HG02763 (cell line): ENCODE measurements at regions not wholly inside any gene's neighbourhood (a gene's known extent, or its start where the extent isn't known, plus 50 kb on each side); places are given as distances from the start of the nearest gene placed in this dataset.

Source experiments
- ATAC-seq: cut with Tn5 transposase; IDR thresholded peaks from one replicate; pipeline ENCODE4 v1.9.1; 2021; ENCODE audit warnings: mild to moderate bottlenecking, moderate library complexity; ENCODE audit not compliant: unreplicated experiment

DNA sequence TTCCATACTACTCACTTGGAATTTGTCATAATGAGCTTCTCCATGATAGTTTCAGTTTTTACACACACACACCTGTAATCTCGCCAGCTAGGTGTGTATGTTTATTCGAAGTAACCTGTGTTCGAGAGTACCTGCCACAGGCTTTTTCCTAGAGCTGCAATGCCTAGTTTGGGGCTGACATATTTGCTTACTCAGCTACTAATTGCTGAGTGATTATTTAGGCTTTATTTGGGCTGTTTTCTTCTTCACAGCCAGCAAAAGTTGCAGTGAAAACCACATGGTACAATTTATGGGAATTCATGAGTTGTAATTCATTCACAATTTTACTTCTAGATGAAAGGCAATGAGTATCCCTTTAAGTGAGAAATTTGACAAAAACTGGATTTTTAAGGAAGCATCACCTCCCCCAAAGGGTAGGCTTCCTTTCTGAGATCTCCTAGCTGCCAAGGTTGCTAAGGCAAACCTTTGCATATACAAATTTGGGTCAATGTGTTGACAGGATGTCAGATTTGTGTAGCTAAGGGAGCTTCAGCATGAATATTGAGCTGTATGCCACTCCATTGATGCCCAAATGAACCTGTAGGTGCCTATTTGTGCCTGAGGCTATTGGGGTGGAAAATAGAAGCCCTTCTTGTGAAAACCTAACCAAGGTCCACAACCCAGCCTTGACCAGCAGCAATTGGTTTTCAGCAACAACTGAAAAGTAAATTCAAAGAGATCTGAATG, 108.7 kb upstream of the OTX2 start:
- ATAC-seq = no peak

DNA sequence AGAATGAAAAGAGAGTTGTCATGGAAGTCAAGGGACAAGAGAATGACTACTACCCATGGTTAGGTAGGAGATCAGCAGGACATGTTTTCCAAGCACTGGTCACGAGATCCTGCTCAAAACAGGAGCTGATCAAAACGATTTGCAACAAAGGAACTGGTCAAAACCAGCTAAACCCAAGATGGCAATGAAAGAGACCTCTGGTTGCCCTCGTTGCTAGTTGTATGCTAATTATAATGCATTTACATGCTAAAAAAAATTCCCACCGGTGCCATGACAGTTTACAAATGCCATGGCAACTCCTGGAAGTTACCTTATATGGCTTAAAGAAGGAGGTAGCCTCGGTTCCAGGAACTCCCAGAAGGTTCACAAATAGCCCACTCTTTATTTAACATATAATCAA, 95.0 kb upstream of the OTX2 start:
- ATAC-seq = no peak

DNA sequence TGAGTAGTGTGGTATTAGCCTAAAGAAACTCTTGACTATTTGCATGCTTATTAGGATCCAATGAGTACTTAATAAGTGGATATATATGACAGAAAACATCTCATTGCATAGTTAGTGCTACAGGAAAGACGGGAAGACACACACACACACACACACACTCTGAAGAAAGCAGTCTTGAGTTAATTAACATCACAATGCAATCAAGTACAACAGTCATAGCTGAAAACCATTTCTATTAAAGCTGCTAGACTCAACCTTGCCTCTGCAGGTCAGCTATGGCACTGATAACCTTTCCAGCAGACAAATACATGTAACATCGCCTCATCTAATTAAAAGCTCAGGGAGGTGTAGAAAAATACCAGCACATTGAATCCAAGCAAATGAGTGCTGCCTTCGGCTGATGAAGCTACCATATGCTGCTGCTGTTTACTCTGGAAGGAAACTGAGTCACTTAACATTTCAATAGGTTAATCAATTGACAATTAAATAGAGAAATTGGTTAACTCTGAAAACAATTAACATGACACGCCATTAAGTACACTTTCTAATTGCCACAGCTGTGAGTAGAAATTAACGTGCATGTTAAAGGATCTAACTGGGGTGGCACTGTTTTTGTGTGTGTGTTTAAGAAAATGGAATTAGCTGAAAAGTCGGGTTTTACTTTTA, 93.2 kb upstream of the OTX2 start:
- ATAC-seq = no peak

DNA sequence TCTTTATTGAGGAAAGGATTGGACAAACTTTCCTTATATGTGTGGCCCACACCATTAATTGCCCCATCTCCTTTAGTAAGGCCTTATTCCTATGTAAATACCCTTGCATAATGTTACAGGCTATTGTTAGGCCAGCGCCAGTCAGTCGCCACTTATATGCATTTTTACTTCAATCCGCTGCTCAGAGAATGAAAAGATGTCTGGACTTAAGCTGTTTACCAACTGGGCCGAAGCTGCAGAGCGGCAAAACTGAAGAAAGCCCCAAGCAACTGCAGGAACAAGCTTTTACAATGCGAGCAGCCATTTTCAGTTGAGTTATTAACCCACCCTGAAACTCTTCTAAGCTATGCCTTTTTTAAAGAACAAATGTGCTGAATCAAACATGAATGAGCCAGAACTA, 92.1 kb upstream of the OTX2 start:
- ATAC-seq = no peak

DNA sequence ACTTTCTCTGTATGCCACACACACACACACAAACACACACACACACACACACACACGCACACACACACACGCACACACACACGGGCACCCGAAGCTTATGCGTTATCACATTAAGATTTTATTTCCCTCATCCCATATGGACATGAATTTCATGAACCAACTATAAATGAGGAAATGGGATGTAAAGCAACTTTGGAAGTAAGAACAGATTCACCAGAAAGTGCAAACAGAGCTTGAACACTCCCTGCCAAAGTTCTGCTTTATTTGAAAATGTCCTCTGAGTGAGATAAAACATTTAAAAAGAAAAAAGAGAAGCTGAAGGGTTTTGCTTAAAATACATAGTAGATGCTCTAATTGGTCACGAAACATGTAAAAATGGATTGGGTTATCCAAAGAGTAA, 90.4 kb upstream of the OTX2 start:
- ATAC-seq = no peak

DNA sequence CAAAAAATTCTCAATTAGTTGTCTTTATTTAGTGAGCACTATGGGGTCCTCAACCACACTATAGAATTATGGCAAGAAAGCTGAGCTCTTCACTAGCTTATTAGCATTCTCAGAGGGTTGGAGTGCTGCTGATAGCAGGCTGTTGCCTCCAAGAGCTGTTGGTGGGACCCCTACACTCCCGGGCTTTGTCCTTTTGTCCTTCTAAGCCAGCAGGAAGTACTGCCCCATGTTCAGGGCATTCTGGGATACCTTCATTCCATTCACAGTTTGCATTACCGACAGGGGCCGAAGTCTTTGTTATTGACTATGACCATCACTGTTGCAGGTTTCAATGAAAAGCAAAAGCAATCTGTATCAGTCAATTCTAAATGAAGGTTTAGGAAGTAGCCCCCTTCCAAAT, 89.5 kb upstream of the OTX2 start:
- ATAC-seq = no peak

DNA sequence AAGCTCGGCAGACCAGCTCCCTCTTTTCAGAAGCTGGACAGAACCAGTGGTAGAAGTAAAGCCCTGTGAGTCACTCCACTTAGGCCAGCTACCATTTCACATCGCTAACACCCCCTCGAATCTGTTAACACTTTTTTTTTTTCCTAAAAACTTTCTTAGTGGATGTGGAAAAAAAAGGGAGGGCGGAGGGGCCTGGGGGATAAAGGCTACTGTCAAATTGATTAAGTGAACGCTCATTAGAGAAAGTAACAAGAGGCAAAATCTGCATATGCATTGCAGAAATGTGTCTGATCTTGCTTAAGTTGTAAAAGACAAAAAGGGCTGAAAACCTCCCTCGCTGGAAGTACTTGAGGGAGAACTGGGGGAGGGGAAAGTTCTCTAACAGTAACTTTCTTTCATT, 86.6 kb upstream of the OTX2 start:
- no peak for ATAC-seq

DNA sequence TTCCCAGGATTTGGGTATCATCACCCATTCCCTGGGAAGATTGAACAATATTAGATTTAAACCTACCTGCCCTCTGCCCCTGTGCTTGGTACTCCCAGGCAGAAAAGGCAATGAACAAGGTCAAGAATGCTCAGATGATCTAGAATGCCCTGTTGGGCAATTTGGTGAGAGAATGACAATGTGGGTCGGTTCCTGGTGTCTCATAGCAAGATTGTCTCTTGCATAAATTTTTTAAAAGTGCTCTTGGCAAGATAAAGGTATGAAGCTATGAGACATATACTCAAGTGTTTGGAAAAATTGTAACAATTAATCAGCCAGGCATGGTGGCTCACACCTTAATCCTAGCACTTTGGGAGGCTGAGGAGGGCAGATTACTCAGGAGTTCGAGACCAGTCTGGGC, 86.0 kb upstream of the OTX2 start:
- ATAC-seq = no peak

DNA sequence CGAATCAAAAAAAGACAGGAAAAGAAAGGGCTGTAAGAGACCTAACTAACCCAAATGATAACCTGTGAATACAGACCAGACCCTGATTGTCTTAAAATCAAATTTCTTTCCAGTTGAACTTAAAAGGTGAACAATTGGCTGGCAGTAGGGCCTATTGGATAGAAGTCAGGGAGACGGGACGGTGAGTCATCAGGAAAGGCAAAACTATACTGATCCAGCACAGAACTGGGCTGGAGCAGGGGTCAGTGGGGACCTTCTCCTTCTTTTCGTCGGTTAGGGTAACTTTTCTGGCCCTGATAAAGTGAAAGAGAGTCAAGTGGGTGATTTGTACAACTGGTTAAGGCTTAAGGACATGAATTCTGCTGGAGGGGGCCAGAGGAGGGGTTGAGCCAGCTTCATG, 84.9 kb upstream of the OTX2 start:
- no peak for ATAC-seq

DNA sequence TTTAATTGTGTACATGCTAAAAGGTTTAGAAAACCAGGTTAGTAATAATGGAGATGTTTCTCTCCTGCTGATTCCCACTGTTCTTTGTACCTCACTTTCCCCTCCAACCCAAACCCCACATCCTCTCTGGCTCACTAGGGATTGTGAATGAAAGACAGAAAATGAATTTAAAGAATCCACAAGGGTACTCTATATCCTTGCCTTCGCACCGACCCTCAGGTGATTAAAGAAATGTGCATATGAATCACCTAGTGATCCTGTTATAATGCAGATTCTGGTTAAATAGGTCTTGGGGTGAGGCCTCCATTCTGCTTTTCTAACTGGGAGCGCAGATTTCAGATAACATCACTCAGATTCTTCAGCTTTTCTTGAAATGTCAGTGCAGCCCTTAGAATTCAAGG, 84.3 kb upstream of the OTX2 start:
- ATAC-seq = no peak

DNA sequence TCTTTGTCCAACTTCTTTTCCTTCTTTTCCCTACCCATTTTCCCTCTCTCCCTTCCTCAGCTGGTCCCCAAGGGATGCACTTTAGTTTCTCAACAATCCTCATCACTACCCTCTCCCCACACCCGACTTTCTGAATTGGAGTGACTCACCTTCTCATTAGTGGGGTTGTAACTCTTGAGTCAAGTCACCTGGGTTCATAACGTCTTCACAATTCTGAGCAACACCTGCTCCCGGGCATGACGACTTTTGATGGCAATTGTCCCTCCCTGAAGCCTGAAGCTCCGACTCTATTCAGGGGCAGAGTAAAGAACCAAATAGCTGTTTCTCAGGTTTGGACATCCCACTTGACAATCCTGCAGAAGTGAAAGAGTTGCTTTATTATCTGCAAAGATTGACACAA, 82.7 kb upstream of the OTX2 start:
- ATAC-seq = no peak

DNA sequence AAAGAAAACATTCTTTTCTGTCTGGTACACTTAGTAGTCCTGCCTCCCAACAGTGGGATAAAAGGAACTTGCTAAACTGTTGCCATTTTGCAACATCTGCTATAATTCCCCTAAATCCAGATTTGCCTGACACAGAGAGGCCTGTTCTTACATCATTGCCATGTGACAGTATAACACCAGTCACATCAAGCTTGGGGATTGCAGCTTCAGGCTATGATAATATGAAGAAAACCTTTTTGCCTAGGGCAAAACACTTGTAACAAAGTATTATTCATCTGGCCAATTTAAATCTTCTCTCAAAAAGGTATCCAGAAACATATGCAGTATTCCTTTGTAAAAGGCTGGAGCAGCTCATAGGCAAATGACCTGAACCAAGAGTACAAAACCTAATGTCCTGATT, 80.9 kb upstream of the OTX2 start:
- no peak for ATAC-seq

DNA sequence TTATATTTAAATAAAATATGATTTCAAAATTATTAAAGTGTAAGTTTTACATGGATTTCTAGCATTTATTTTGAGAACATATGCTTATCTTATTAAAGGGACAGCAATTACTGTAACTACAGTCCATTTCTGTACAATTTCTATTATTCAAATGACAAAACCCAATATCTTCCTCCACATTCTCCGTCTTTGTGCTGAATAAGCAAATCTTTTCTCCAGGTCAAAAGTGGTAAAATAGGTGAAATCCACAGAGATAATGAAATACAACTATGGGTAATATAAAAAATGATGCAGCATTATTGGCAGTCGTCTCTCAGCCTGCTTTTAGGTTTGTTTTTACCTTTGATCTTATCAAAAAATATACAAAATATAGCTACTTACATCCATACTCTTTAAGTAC, 79.4 kb upstream of the OTX2 start:
- no peak for ATAC-seq

DNA sequence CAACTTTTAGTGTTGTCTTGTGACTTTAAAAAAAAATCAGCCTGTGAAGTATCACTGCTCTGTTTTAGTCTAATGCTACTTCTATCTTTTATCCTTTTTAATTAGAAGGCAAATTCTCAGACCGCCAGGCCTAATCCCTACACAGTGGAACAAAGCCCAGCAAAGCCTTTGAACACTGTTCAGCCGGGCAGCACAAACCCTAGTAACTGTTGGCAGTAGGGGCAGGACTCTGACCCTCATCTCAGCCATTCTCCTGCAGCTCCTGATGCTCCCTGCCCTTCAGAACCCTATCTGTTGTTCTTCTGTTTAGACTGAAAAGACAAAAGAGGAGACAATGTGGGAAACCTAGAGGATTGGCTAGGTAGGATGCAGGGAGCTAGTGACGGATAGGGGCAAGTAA, 78.0 kb upstream of the OTX2 start:
- ATAC-seq = no peak

DNA sequence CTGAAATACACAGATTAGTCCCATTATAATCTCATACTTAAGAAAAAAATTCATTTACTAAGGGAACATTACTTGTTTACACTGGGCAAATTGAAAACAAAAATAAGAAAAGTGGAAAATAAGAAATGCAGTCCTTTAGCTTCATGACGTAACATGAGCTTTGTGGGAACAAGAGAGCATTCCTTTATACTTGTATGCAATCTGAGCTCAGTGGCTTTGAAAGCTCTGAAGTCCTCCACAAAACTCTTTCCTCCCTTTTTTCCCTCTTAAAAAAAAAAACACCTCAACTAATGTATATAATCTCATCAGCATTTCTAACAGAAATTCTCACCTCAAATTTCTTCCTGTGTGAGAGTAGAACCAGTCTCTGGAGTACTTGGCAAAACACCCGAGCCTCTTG, 76.9 kb upstream of the OTX2 start:
- no peak for ATAC-seq

DNA sequence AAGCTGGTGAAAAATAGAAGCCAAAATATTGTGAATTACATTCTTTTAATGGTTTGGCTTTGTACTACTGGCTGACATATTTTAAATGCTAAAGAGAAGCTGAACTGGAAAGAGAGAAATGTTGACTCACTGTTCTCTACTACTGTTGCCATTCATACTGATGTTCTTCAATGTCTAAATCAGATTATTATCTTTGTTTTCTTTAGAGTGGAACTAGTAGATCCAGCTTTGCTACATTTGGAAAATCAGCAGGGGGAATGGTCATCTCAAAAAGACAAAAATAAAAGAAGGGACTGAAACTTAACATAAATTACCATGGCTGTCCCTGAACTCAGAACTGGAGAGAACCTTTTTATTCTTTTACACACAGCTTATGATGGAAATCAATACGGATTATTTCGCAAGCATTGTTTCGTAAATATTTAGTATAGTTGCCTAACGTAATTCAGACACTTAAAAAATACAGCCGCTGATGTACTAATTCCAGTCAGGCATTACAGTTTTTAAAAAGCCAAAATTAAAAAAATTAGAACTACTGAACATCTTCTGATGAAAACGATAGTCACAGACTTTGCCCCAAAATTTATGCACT, 76.3 kb upstream of the OTX2 start:
- no peak for ATAC-seq

DNA sequence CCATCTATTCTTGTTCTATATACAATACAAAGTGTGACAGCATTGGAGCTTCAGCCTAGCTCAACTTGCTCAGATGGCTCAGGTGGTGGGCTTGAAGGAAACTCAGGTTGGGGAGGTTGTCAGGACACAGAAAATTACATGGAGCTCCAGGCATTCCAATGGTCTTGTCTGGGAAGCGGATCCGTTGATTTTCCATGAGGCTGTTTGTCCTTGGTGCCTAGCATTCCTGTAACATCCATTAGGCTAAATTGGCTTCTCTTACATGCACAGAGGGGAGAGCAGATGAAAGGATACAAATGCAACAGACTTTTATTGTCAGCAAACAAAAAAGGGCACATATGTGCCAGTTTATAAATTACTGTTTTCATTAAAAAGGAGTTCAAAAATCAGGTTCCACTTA, 75.5 kb upstream of the OTX2 start:
- no peak for ATAC-seq

DNA sequence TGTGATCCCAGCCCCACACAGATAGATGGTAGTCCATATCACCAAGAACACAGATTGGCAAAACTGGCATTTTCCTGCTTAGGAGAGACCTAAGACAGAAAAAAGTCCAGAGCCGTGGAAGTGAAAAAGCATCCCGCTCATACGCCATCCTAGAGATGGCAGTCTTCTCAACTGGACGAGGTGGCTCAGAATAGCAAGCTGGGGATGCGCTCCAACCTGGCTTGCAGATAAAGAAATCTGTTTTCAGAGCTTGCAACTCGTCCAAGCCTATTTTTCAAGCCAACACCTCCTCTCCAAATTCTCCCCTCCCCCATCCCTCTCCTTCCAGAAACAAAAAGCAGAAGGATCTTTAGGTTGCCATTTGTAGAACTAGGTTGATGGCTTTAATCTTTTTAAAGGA, 74.3 kb upstream of the OTX2 start:
- ATAC-seq = no peak

DNA sequence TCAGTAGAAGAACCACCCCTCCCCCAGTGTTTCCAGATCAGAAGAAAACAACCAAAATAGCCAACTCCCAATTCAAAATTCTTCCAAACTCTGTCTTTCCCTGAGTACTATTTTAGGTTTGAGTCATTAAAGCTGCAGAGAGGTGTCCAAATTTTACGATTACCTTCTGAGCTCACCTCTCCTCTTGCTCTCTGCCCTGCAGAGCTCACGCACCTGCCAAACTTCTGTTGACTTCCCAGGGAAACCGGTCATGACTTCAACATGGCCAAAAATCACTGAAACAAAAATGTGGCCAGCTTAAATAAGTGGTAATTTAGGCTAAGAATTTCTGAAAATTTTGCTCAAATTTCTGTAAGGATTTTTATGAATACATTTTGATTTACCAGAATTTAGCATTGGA, 70.9 kb upstream of the OTX2 start:
- no peak for ATAC-seq

DNA sequence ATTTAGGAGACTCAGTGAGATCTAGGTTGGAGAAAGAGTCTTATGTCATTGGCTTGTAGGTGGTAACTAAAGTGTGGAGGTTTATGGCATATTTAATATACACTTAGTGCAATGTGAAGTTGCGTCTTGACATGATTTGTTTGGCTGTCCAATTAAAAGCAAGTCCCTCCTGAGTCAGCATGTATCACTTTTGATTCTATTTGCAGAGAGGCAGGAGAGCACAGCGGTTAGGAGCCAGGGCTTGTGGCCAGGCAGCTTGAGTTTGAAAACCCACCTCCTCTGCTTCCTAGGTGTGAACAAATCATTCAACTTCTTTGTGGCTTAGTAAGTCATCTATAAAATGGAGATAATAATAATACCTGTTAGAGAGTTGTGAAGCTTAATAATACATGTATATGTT, 68.5 kb upstream of the OTX2 start:
- ATAC-seq = no peak

DNA sequence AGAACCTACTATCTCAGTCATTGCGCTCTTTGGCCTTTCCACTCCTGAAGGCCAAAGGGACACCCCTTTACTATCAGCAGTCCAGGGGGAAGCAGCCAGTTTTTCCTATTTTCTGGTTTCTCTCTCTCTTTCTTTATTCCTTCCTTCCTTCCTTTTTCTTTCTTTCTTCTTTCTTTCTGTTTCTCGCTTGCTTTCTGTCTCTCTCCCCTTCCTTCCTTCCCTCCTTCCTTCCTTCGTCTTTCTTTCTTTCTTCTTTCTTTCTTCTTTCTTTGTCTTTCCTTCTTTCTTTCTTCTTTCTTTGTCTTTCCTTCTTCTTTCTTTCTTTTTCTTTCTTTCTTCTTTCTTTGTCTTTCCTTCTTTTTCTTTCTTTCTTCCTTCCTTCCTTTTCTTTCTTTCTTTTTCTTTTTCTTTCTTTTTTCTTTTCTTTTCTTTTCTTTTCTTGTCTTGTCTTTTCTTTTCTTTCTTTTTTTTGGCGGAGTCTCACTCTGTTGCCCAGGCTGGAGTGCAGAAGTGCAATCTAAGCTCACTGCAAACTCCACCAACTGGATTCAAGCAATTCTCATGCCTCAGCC, 64.9 kb upstream of the OTX2 start:
- ATAC-seq = no peak

DNA sequence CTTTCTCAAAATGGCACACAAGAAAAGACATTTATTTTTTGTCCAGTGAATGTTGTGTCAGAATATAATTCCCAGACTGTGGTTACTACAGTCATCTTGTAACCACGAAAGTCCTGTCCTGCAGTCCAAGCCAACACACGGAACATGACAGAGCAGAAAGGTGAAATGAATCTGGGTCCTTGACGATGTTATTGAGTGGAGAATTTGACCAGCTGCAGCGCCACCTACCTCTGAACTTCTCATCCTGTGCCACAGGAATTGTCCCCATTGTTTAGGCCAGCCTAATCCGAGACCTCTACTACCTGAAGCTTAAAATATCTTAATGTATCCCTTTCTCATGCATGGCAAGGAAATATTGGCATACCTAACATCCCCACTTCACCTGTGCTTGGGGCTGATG, 64.1 kb upstream of the OTX2 start:
- ATAC-seq = no peak
